ENCODE measurements at regions not wholly inside any gene's neighbourhood (a gene's known extent, or its start where the extent isn't known, plus 50 kb on each side); places are given as distances from the start of the nearest gene placed in this dataset.

GRCh38 chr16:87165151-87165550 is 152.0 kb downstream of the C16orf95 start:
- TF ChIP-seq CTCF (conservative IDR thresholded peaks at IDR 0.05 in 1 of 2, IDR thresholded peaks at IDR 0.05 in 1 of 2; ENCODE audit: low read depth in 1 of 2, low read length in 2 of 2) (no peak), EZH2 (IDR thresholded peaks at IDR 0.05; ENCODE audit: low read length, missing control alignments) (no peak)
- peaks cover 7% of the 10 kb centered on the region for H3K27me3 ChIP-seq (ENCODE audit: control insufficient read depth, insufficient read depth, low read length)

GRCh38 chr16:87165885-87166284 is 151.3 kb downstream of the C16orf95 start:
- Histone ChIP-seq H3K79me2 (ENCODE audit: control insufficient read depth, insufficient read depth, low read length) (no peaks in the 10 kb centered on the region), H3K27me3 (ENCODE audit: control insufficient read depth, insufficient read depth, low read length) (peaks cover 5% of the 10 kb centered on the region), H3K4me1 (ENCODE audit: control insufficient read depth, extremely low read depth, insufficient read depth, low read length) (no peaks in the 10 kb centered on the region), H3K9me3 (ENCODE audit: control insufficient read depth, insufficient read depth, low read depth, low read length) (no peaks in the 10 kb centered on the region), H3K36me3 (ENCODE audit: control insufficient read depth, insufficient read depth, low read length) (no peaks in the 10 kb centered on the region), H4K20me1 (ENCODE audit: control insufficient read depth, extremely low read depth, insufficient read depth, low read length) (no peaks in the 10 kb centered on the region), H2AFZ (ENCODE audit: low read length) (no peak overlapping the region), H3K4me3 (replicated peaks in 1 of 4; ENCODE audit: control extremely low read depth in 1 of 4, insufficient read depth in 1 of 4, low read depth in 3 of 4, low read length in 4 of 4) (no peak overlapping the region), H3K9ac (ENCODE audit: insufficient read depth, low read length) (no peak overlapping the region), H3K4me2 (ENCODE audit: extremely low read depth, insufficient read depth, low read length) (no peak overlapping the region), H3K27ac (ENCODE audit: insufficient read depth, low read length) (no peak overlapping the region)
- no peak for TF ChIP-seq EZH2 (IDR thresholded peaks at IDR 0.05; ENCODE audit: low read length, missing control alignments)
- no peak for DNase-seq (ENCODE audit: low read depth in 2 of 2)

More at GRCh38 chr16:87165151-87165550, 152.0 kb downstream of the C16orf95 start:
- H4K20me1 ChIP-seq (ENCODE audit: control insufficient read depth, extremely low read depth, insufficient read depth, low read length) = no peaks in the 10 kb centered on the region
- no peaks in the 10 kb centered on the region for H3K9me3 ChIP-seq (ENCODE audit: control insufficient read depth, insufficient read depth, low read depth, low read length)
- H3K79me2 ChIP-seq (ENCODE audit: control insufficient read depth, insufficient read depth, low read length) = no peaks in the 10 kb centered on the region
- H3K4me3 ChIP-seq (replicated peaks in 1 of 4; ENCODE audit: control extremely low read depth in 1 of 4, insufficient read depth in 1 of 4, low read depth in 3 of 4, low read length in 4 of 4) = no peak overlapping the region
- no peak overlapping the region for H3K9ac ChIP-seq (ENCODE audit: insufficient read depth, low read length)
- H2AFZ ChIP-seq (ENCODE audit: low read length) = no peak overlapping the region
- no peak for DNase-seq (ENCODE audit: low read depth in 2 of 2)
- H3K36me3 ChIP-seq (ENCODE audit: control insufficient read depth, insufficient read depth, low read length) = no peaks in the 10 kb centered on the region
- no peak overlapping the region for H3K4me2 ChIP-seq (ENCODE audit: extremely low read depth, insufficient read depth, low read length)
- H3K27ac ChIP-seq (ENCODE audit: insufficient read depth, low read length) = no peak overlapping the region
- H3K4me1 ChIP-seq (ENCODE audit: control insufficient read depth, extremely low read depth, insufficient read depth, low read length) = no peaks in the 10 kb centered on the region

- DNase-seq (ENCODE audit: low read depth in 2 of 2) = no peak
- Histone ChIP-seq H3K27me3 (ENCODE audit: control insufficient read depth, insufficient read depth, low read length) (peaks cover 5% of the 10 kb centered on the region), H2AFZ (ENCODE audit: low read length) (no peak overlapping the region), H3K79me2 (ENCODE audit: control insufficient read depth, insufficient read depth, low read length) (no peaks in the 10 kb centered on the region), H4K20me1 (ENCODE audit: control insufficient read depth, extremely low read depth, insufficient read depth, low read length) (no peaks in the 10 kb centered on the region), H3K27ac (ENCODE audit: insufficient read depth, low read length) (no peak overlapping the region), H3K36me3 (ENCODE audit: control insufficient read depth, insufficient read depth, low read length) (no peaks in the 10 kb centered on the region), H3K4me3 (replicated peaks in 1 of 4; ENCODE audit: control extremely low read depth in 1 of 4, insufficient read depth in 1 of 4, low read depth in 3 of 4, low read length in 4 of 4) (no peak overlapping the region), H3K9ac (ENCODE audit: insufficient read depth, low read length) (no peak overlapping the region), H3K4me2 (ENCODE audit: extremely low read depth, insufficient read depth, low read length) (no peak overlapping the region), H3K4me1 (ENCODE audit: control insufficient read depth, extremely low read depth, insufficient read depth, low read length) (no peaks in the 10 kb centered on the region), H3K9me3 (ENCODE audit: control insufficient read depth, insufficient read depth, low read depth, low read length) (no peaks in the 10 kb centered on the region)
- TF ChIP-seq CTCF (conservative IDR thresholded peaks at IDR 0.05 in 1 of 2, IDR thresholded peaks at IDR 0.05 in 1 of 2; ENCODE audit: low read depth in 1 of 2, low read length in 2 of 2) (no peak), EZH2 (IDR thresholded peaks at IDR 0.05; ENCODE audit: low read length, missing control alignments) (no peak)
Measured at GRCh38 chr16:87166321-87166720, 150.9 kb downstream of the C16orf95 start.
